IMR-90 (cell line): ENCODE measurements at regions not wholly inside any gene's neighbourhood (a gene's known extent, or its start where the extent isn't known, plus 50 kb on each side); places are given as distances from the start of the nearest gene placed in this dataset.

Experiments used
- ATAC-seq: fragments of 200-7000 bp; cut with Tn5 transposase; 2 replicates; pipeline ENCODE4 v1.9.1; 2020; ENCODE audit warnings: low read depth, mild to moderate bottlenecking, moderate library complexity
- BruUV-seq: library from RNA; stranded (reverse); fragments of 400-500 nt; replicated peaks from 2 replicates; lab custom pipeline; 2021; lab: Mats Ljungman, UMichigan
- CTCF ChIA-PET: fragments of 300-600 bp; formaldehyde crosslinking; extraction: SDS; loops from one replicate; lab custom pipeline; 2021; ENCODE audit warnings: antibody characterized with exemption; lab: Yijun Ruan, JAX
- POLR2A ChIA-PET: fragments of 300-600 bp; sonication (Branson Sonifier 250); formaldehyde crosslinking; loops from one replicate; lab custom pipeline; 2022; ENCODE audit warnings: antibody characterized with exemption; ENCODE audit not compliant: unreplicated experiment; lab: Charles Lee
- DNase-seq: peaks from one replicate; pipeline ENCODE4 v3.0.0; 2013
- H2AFZ ChIP-seq: replicated peaks from 2 replicates; pipeline ENCODE3; 2013; ENCODE audit warnings: low read length, mild to moderate bottlenecking; ENCODE audit not compliant: poor library complexity
- H2AK5ac ChIP-seq: 2 replicates; pipeline ENCODE4 v1.6.1; 2013; ENCODE audit warnings: low read depth, low read length, inconsistent platforms
- H2AK9ac ChIP-seq: replicated peaks from 2 replicates; pipeline ENCODE3; 2013; ENCODE audit warnings: mild to moderate bottlenecking, low read depth, low read length, moderate library complexity; ENCODE audit not compliant: poor library complexity
- H2BK120ac ChIP-seq: 2 replicates; pipeline ENCODE4 v1.6.1; 2013; ENCODE audit warnings: low read depth, low read length, inconsistent platforms
- H2BK15ac ChIP-seq: 3 replicates; pipeline ENCODE4 v1.6.1; 2013; ENCODE audit warnings: low read depth, low read length, inconsistent platforms
- H2BK20ac ChIP-seq: 2 replicates; pipeline ENCODE4 v1.6.1; 2013; ENCODE audit warnings: low read depth, mild to moderate bottlenecking, inconsistent platforms, low read length, moderate library complexity
- H2BK5ac ChIP-seq: 2 replicates; pipeline ENCODE4 v1.6.1; 2013; ENCODE audit warnings: mild to moderate bottlenecking, low read depth, low read length, inconsistent platforms; ENCODE audit not compliant: poor library complexity, severe bottlenecking
- H3K14ac ChIP-seq: replicated peaks from 2 replicates; pipeline ENCODE4 v1.6.1; 2013; ENCODE audit warnings: low read depth, low read length, inconsistent platforms
- H3K18ac ChIP-seq: 2 replicates; pipeline ENCODE4 v1.6.1; 2013; ENCODE audit warnings: low read depth, low read length, control low read depth
- H3K23ac ChIP-seq: 2 replicates; pipeline ENCODE4 v1.6.1; 2013; ENCODE audit warnings: low read depth, low read length, inconsistent platforms
- H3K27ac ChIP-seq: 2 replicates; pipeline ENCODE4 v1.5.1; 2013; ENCODE audit warnings: mild to moderate bottlenecking, control low read depth, low read length; ENCODE audit not compliant: insufficient read depth
- H3K27me3 ChIP-seq: 2 replicates; pipeline ENCODE4 v1.6.1; 2013; ENCODE audit warnings: low read length; ENCODE audit not compliant: control insufficient read depth, insufficient read depth
- H3K36me3 ChIP-seq: 2 replicates; pipeline ENCODE4 v1.6.1; 2013; ENCODE audit warnings: low read length, mixed read lengths; ENCODE audit not compliant: control insufficient read depth, insufficient read depth
- H3K4ac ChIP-seq: 2 replicates; pipeline ENCODE4 v1.6.1; 2013; ENCODE audit warnings: low read depth, low read length, inconsistent platforms
- H3K4me1 ChIP-seq: 2 replicates; pipeline ENCODE4 v1.6.1; 2013; ENCODE audit warnings: low read length, mixed read lengths; ENCODE audit not compliant: control insufficient read depth, insufficient read depth
- H3K4me2 ChIP-seq: 2 replicates; pipeline ENCODE4 v1.6.1; 2013; ENCODE audit warnings: low read depth, mild to moderate bottlenecking, control low read depth, low read length, moderate library complexity
- H3K4me3 ChIP-seq: 2 replicates; pipeline ENCODE4 v1.5.1; 2013; ENCODE audit warnings: low read depth, mild to moderate bottlenecking, control low read depth, low read length, moderate library complexity; ENCODE audit not compliant: insufficient read depth
- H3K56ac ChIP-seq: 2 replicates; pipeline ENCODE4 v1.6.1; 2013; ENCODE audit warnings: low read length, inconsistent platforms; ENCODE audit not compliant: insufficient read depth; ENCODE audit errors: extremely low read depth
- H3K79me1 ChIP-seq, 2 experiments: 2 replicates each; pipeline ENCODE4 v1.6.1; 2013; ENCODE audit warnings: low read length in 2 of 2, inconsistent platforms in 1 of 2, low read depth in 1 of 2
- H3K9ac ChIP-seq: 2 replicates; pipeline ENCODE4 v1.6.1; 2013; ENCODE audit warnings: low read depth, low read length, control low read depth
- H3K9me1 ChIP-seq: 2 replicates; pipeline ENCODE4 v1.6.1; 2013; ENCODE audit warnings: low read length, inconsistent platforms; ENCODE audit not compliant: insufficient read depth
- H3K9me3 ChIP-seq: 2 replicates; pipeline ENCODE4 v1.6.1; 2013; ENCODE audit warnings: low read length; ENCODE audit not compliant: control insufficient read depth, insufficient read depth
- H4K20me1 ChIP-seq: 2 replicates; pipeline ENCODE4 v1.6.1; 2013; ENCODE audit warnings: low read length, inconsistent platforms; ENCODE audit not compliant: insufficient read depth
- H4K5ac ChIP-seq: 2 replicates; pipeline ENCODE4 v1.6.1; 2013; ENCODE audit warnings: mild to moderate bottlenecking, low read depth, low read length, control low read depth
- H4K8ac ChIP-seq, 2 experiments: 2 replicates each; pipeline ENCODE4 v1.6.1; 2013; ENCODE audit warnings: low read depth in 2 of 2, low read length in 2 of 2, control low read depth in 1 of 2, inconsistent platforms in 1 of 2
- H4K91ac ChIP-seq: 2 replicates; pipeline ENCODE4 v1.6.1; 2013; ENCODE audit warnings: low read depth, low read length, inconsistent platforms; ENCODE audit not compliant: insufficient read depth
- CHD1 ChIP-seq: IDR thresholded peaks from 2 replicates; pipeline ENCODE4 v1.6.1; 2012; ENCODE audit warnings: low read depth, low read length, improper control_type of control experiment
- POLR2A ChIP-seq: IDR thresholded peaks from 2 replicates; pipeline ENCODE4 v1.6.1; 2012; ENCODE audit warnings: mild to moderate bottlenecking, low read depth, low read length
- RAD21 ChIP-seq: IDR thresholded peaks from 2 replicates; pipeline ENCODE4 v1.6.1; 2012; ENCODE audit warnings: low read length, improper control_type of control experiment
- RCOR1 ChIP-seq: IDR thresholded peaks from 2 replicates; pipeline ENCODE4 v1.6.1; 2012; ENCODE audit warnings: mild to moderate bottlenecking, low read length, improper control_type of control experiment; ENCODE audit not compliant: insufficient replicate concordance
- dilution Hi-C: fragments of 300-500 bp; cut with HindIII; formaldehyde crosslinking; loops from one replicate; pipeline ENCODE4 v1.14.3; 2018; ENCODE audit warnings: low sequenced_read_pairs; ENCODE audit not compliant: unreplicated experiment
- in situ Hi-C: fragments of 300-500 bp; cut with MboI; formaldehyde crosslinking; loops from 3 replicates; pipeline ENCODE4 v1.14.3; 2019; ENCODE audit warnings: low sequenced_read_pairs, inconsistent platforms, mixed read lengths
- intact Hi-C: fragments of 100-400 bp; cut with micrococcal nuclease; formaldehyde crosslinking; loops from 2 replicates; pipeline ENCODE4 v1.10.0; 2022

- no peak overlapping the region for H3K56ac ChIP-seq
- no peak overlapping the region for H4K91ac ChIP-seq
- no peak overlapping the region for H4K8ac ChIP-seq
- in situ Hi-C loops (no loop called here), dilution Hi-C loops (no loop called here), intact Hi-C loops (no loop called here)
- peaks cover 5% of the 10 kb centered on the region; the same call in 1 of the 2 replicates for H3K4me1 ChIP-seq
- H4K20me1 ChIP-seq, result no peaks in the 10 kb centered on the region
- no peak overlapping the region for H2BK120ac ChIP-seq
- no peak overlapping the region for H2BK20ac ChIP-seq
- ATAC-seq, result no peak
- H3K4me3 ChIP-seq, result no peak overlapping the region
- no peak overlapping the region for H2BK5ac ChIP-seq
- H3K27ac ChIP-seq, result no peak overlapping the region
- H2AK5ac ChIP-seq, result peak overlapping the region; percentile 68
- H3K9me3 ChIP-seq, result no peaks in the 10 kb centered on the region
- no peak overlapping the region for H3K23ac ChIP-seq
- no peaks in the 10 kb centered on the region for H3K9me1 ChIP-seq
- no peaks in the 10 kb centered on the region for H3K27me3 ChIP-seq
- H3K14ac ChIP-seq, result 0 out of 2 replicates have a peak overlapping the region, but pooled peaks have one; percentile 33
- BruUV-seq, result no TSS peak
- no peak overlapping the region for H3K4me2 ChIP-seq
- no peak overlapping the region for H3K9ac ChIP-seq
- DNase-seq, result no peak
- no peak overlapping the region for H3K4ac ChIP-seq
- no peaks in the 10 kb centered on the region for H3K36me3 ChIP-seq
- no peak overlapping the region for H2AK9ac ChIP-seq
- no peaks in the 10 kb centered on the region for H3K79me1 ChIP-seq
- H4K5ac ChIP-seq, result no peak overlapping the region
- ChIA-PET POLR2A (no interaction called here), CTCF (no interaction called here)
- TF ChIP-seq RAD21 (no peak), CHD1 (no peak), POLR2A (no peak), RCOR1 (no peak)
- no peak overlapping the region for H2BK15ac ChIP-seq
- no peak overlapping the region; the same call in 1 of the 2 replicates for H3K18ac ChIP-seq
- H2AFZ ChIP-seq, result no peak overlapping the region
Measured at GRCh38 chr11:103661185-103661584, 375.3 kb upstream of the DDI1 start.
